ENCODE measurements at regions not wholly inside any gene's neighbourhood (a gene's known extent, or its start where the extent isn't known, plus 50 kb on each side); places are given as distances from the start of the nearest gene placed in this dataset.

DNA sequence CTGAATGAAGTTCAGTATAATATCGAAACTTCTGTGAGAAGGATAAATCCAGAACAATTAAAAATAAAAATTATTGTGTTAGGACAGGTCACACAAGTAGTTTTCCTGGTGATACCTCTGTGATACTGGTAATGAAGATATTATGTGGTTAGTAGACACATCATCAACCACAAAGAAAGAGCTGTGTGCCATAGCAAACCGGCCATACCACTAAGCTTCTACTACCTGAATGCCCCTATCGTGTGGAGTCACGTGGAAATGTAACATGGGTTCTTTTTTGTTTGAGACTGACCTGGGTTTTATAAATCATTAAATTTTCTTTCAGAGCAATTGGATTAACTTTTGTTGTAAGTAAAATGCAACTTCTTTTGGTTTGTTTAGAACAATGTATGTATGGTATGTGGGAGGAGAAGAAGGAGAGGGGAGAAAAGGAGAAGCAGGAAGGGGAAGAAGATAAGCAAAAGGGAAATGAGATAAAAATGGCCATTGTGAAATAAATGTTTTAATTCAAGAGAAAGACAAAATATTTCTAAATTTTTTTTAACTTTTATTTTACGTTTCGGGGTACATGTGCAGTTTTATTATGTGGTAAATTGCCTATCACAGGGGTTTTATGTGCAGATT, 58.2 kb upstream of the LRRC8B start:
- ChIA-PET POLR2A (no interaction called here), CTCF (ENCODE audit: low intra/inter-chr PET ratio) (no interaction called here)
- TF ChIP-seq SOX6 (IDR thresholded peaks at IDR 0.05) (peak; percentile 30; the same call in 1 of the 2 replicates), ARID1B (IDR thresholded peaks at IDR 0.05) (peak; percentile 29; the same call in 1 of the 2 replicates), ZNF134 (CRISPR knock-in tag; conservative IDR thresholded peaks at IDR 0.05) (no peak), SMARCE1 (IDR thresholded peaks at IDR 0.05) (0 out of 2 replicates have a peak, but pooled peaks have one; percentile 27), TRIM24 (IDR thresholded peaks at IDR 0.05) (0 out of 4 replicates have a peak, but pooled peaks of 1 of the 2 experiments have one; percentile 33), KAT7 (CRISPR knock-in tag; IDR thresholded peaks at IDR 0.05; ENCODE audit: borderline replicate concordance) (no peak)
- TF ChIP-seq, protein P1, sequence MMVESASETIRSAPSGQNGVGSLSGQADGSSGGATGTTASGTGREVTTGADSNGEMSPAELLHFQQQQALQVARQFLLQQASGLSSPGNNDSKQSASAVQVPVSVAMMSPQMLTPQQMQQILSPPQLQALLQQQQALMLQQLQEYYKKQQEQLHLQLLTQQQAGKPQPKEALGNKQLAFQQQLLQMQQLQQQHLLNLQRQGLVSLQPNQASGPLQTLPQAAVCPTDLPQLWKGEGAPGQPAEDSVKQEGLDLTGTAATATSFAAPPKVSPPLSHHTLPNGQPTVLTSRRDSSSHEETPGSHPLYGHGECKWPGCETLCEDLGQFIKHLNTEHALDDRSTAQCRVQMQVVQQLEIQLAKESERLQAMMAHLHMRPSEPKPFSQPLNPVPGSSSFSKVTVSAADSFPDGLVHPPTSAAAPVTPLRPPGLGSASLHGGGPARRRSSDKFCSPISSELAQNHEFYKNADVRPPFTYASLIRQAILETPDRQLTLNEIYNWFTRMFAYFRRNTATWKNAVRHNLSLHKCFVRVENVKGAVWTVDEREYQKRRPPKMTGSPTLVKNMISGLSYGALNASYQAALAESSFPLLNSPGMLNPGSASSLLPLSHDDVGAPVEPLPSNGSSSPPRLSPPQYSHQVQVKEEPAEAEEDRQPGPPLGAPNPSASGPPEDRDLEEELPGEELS (CRISPR knock-in tag; IDR thresholded peaks at IDR 0.05; ENCODE audit: borderline replicate concordance): no peak
- DNase-seq (ENCODE audit: extremely low read depth in 1 of 4, low spot score in 3 of 4) (no peak), ATAC-seq (no peak), FAIRE-seq (no peak)
- Histone ChIP-seq H3K9me1 (ENCODE audit: control insufficient read depth, insufficient read depth, low read length) (no peaks in the 10 kb centered on the region), H3K9ac (ENCODE audit: insufficient read depth in 1 of 2, low read depth in 2 of 2, low read length in 2 of 2) (no peak overlapping the region), H3K4me1 (replicated peaks in 1 of 2; ENCODE audit: control insufficient read depth in 2 of 2, insufficient read depth in 2 of 2, low read length in 2 of 2) (no peaks in the 10 kb centered on the region), H4K20me1 (replicated peaks; ENCODE audit: control insufficient read depth, insufficient read depth, low read length) (no peaks in the 10 kb centered on the region), H2AFZ (ENCODE audit: low read depth, low read length) (no peak overlapping the region), H3K27ac (ENCODE audit: extremely low read depth, low read depth, low read length) (no peak overlapping the region), H3K9me3 (replicated peaks; ENCODE audit: control insufficient read depth, insufficient read depth, low read depth, low read length) (no peaks in the 10 kb centered on the region), H3K4me2 (ENCODE audit: insufficient read depth, low read length) (no peak overlapping the region), H3K79me2 (ENCODE audit: control insufficient read depth, insufficient read depth, low read length) (no peaks in the 10 kb centered on the region), H3K4me3 (no peak overlapping the region), H3K36me3 (ENCODE audit: control insufficient read depth, insufficient read depth, low read length) (no peaks in the 10 kb centered on the region), H3K27me3 (ENCODE audit: control insufficient read depth in 2 of 2, insufficient read depth in 2 of 2, low read length in 2 of 2) (no peaks in the 10 kb centered on the region)
- no TSS peak for BruUV-seq (replicated peaks)
- intact Hi-C loops (cut with micrococcal nuclease): no loop called here
- in situ Hi-C loops (cut with MboI): no loop called here
- under 1% methylated on average over 6 of the region's 6 CpGs for WGBS (ENCODE audit: insufficient coverage, low coverage, missing lambda C conversion rate)

All from K562 (cell line).